ENCODE measurements at regions not wholly inside any gene's neighbourhood (a gene's known extent, or its start where the extent isn't known, plus 50 kb on each side); places are given as distances from the start of the nearest gene placed in this dataset.

DNA sequence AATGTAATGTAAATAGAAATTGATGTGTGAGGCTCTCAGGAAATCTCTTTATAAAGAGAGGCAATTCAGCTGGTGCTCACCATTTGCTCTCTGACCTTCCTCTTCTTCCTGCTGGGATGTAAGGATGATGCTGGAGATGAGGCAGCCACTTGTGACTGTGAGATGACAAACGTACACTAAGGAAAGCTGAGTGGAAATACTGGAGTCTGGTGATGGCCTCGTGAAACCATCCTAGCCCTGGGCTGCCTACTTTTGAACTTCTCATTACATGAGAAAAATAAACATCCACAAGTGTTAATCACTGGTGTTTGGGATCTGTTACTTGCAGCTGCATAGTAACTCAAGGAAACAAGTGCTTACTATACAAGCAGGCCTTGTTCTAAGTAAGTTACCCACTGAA, 114.9 kb upstream of the NHSL1 start:
- Mint-ChIP-seq H3K27ac (no peak overlapping the region), H3K9me3 (ENCODE audit: low read depth) (no peaks in the 10 kb centered on the region), H3K36me3 (ENCODE audit: low read depth) (no peaks in the 10 kb centered on the region), H3K4me3 (no peak overlapping the region), H3K4me1 (no peaks in the 10 kb centered on the region), H3K27me3 (peaks cover 2% of the 10 kb centered on the region)
- ChIA-PET CTCF (no interaction called here), POLR2A (no interaction called here)
- no peak for DNase-seq
- intact Hi-C loops (cut with DNase I, micrococcal nuclease): no loop called here
- ATAC-seq: no peak

DNA sequence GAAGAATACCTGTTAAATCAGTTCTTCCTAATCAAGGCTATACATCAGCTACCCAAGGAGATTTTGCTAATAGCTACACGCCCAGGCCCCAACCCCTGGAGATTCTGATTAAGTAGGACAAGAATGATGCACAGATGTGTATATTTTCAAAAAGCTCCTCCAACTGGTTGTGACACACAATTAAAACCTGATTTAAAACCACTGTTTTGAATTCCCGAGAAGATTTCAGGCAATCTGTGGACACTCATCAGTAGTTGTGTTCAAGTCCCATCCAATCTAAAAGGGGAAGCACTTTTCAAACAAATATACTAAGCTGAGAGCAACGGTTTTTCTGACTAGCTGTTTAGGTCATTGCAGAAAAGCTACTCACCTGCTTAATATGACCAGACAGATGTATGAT, 118.9 kb upstream of the NHSL1 start:
- no peak for ATAC-seq
- no peak for DNase-seq
- Mint-ChIP-seq H3K9me3 (ENCODE audit: low read depth) (no peaks in the 10 kb centered on the region), H3K27me3 (peaks cover 2% of the 10 kb centered on the region), H3K4me3 (no peak overlapping the region), H3K36me3 (ENCODE audit: low read depth) (no peaks in the 10 kb centered on the region), H3K27ac (no peak overlapping the region), H3K4me1 (no peaks in the 10 kb centered on the region)
- POLR2A ChIA-PET: no interaction called here
- intact Hi-C loops (cut with DNase I, micrococcal nuclease): no loop called here
- CTCF ChIA-PET: interaction anchor here (0.6 to 1.3 kb wide), 3 partner anchors 29 to 872 kb away, joined by 3 to 4 read pairs (median 3); no protein-coding TSS in a partner anchor

DNA sequence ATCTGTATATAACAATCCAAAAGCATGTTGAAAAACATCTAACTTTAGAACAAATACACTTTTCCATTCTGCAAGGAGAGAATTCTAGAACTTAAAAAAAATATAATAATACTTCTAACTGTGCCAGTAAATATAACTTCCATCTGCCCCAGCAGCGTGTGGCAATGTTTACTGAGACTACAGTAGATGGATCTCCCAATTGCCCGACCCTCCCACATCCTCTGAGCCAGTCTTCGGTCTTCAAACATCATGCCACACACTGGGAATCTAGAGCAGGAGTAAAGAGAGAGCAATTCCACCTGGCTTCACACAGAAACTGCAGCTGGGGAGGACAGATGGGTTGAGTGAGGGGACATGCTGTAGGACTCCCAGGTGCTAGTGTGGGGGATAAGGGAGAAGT, 121.3 kb upstream of the NHSL1 start:
- H3K9me3 Mint-ChIP-seq (ENCODE audit: low read depth): no peaks in the 10 kb centered on the region
- H3K4me1 Mint-ChIP-seq: no peaks in the 10 kb centered on the region
- intact Hi-C loops (cut with DNase I, micrococcal nuclease): no loop called here
- DNase-seq: no peak
- no peaks in the 10 kb centered on the region for H3K36me3 Mint-ChIP-seq (ENCODE audit: low read depth)
- ATAC-seq: no peak
- CTCF ChIA-PET: no interaction called here
- H3K27ac Mint-ChIP-seq: no peak overlapping the region
- POLR2A ChIA-PET: no interaction called here
- peaks cover 2% of the 10 kb centered on the region for H3K27me3 Mint-ChIP-seq
- H3K4me3 Mint-ChIP-seq: no peak overlapping the region

DNA sequence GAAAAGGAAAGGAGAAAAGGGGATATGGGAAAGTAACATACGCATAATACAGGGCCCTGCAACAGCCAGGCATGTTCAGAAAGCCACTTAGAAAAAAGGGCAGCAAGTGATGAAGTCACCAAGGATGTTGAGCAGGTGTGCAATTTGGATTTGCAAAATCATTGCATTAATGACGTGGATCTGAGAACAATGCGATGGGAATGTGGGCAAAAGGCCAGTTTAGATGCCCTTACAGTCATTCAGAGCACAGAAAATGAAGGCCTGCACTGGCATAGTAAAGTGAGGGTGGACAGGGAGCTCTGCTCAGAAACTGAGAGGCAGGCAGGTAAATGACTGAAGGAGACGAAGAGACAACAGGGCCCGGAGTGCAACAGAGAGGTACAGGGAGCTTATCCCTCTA, 123.7 kb upstream of the NHSL1 start:
- no peaks in the 10 kb centered on the region for H3K4me1 Mint-ChIP-seq
- no peak for DNase-seq
- no peaks in the 10 kb centered on the region for H3K9me3 Mint-ChIP-seq (ENCODE audit: low read depth)
- H3K27me3 Mint-ChIP-seq: no peaks in the 10 kb centered on the region
- ATAC-seq: no peak
- no peak overlapping the region for H3K27ac Mint-ChIP-seq
- ChIA-PET POLR2A (no interaction called here), CTCF (no interaction called here)
- no peak overlapping the region for H3K4me3 Mint-ChIP-seq
- intact Hi-C loops (cut with DNase I, micrococcal nuclease): no loop called here
- H3K36me3 Mint-ChIP-seq (ENCODE audit: low read depth): no peaks in the 10 kb centered on the region

DNA sequence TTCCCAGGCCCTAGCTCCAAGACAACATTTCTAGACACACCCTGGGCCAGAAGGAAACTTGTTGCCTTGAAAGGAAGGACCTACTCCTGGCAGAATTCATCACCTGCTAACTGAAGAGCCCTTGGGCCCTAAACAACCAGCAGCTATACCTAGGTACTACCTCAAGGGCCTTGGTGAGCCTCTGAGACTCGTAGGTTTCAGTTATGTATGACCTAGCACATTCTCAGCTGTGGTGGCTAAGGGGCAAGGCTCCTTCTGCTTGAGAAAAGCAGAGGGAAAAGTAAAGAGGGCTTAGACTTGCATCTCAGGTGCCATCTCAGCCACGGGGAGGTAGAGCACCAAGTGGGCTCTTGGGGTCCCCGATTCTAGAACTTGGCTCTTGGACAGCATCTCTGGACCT, 132.3 kb upstream of the NHSL1 start:
- ATAC-seq: no peak
- no peak overlapping the region for H3K4me3 Mint-ChIP-seq
- ChIA-PET POLR2A (no interaction called here), CTCF (no interaction called here)
- no peak for DNase-seq
- intact Hi-C loops (cut with DNase I, micrococcal nuclease): no loop called here
- no peak overlapping the region for H3K27ac Mint-ChIP-seq
- no peaks in the 10 kb centered on the region for H3K9me3 Mint-ChIP-seq (ENCODE audit: low read depth)
- H3K36me3 Mint-ChIP-seq (ENCODE audit: low read depth): no peaks in the 10 kb centered on the region
- no peaks in the 10 kb centered on the region for H3K4me1 Mint-ChIP-seq
- peaks cover 11% of the 10 kb centered on the region for H3K27me3 Mint-ChIP-seq

DNA sequence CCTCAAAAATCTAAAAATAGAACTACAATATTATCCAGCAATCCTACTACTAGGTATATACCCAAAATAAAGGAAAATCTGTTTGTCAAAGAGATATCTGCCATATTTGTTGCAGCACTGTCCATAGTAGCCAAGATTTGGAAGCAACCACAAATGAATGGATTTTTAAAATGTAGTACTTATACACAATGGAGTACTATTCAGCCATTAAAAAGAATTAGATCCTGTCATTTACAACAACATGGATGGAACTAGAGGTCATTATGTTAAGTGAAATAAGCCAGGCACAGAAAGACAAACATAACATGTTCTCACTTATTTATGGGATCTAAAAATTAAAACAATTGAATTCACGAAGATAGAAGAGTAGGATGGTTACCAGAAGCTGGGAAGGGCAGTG, 135.7 kb upstream of the CCDC28A start:
- ChIA-PET POLR2A (no interaction called here), CTCF (no interaction called here)
- Mint-ChIP-seq H3K27ac (no peak overlapping the region), H3K36me3 (ENCODE audit: low read depth) (no peaks in the 10 kb centered on the region), H3K9me3 (ENCODE audit: low read depth) (no peaks in the 10 kb centered on the region), H3K4me1 (no peaks in the 10 kb centered on the region), H3K27me3 (peaks cover 6% of the 10 kb centered on the region), H3K4me3 (no peak overlapping the region)
- DNase-seq (no peak), ATAC-seq (no peak)
- intact Hi-C loops (cut with DNase I, micrococcal nuclease): no loop called here

DNA sequence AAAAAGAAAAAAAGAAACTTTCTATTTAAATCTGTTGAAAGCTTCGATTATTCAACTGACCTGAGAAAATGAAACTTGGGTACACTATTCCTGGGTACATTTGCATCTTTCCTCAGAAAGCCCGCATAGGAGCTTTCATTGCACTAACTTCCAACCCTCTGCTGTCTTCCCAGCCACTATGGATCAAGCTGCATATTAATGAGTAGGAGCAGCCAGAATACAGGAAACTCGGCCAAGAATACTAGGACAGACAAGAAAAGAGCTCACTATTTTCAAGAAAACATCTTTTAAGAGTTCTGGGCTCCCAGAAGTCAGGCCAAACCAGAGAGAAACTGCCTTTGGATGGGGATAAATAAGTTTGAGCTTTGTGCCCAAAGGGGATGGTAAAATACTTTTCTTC, 135.0 kb upstream of the CCDC28A start:
- no peak overlapping the region for H3K4me3 Mint-ChIP-seq
- H3K9me3 Mint-ChIP-seq (ENCODE audit: low read depth): no peaks in the 10 kb centered on the region
- POLR2A ChIA-PET: no interaction called here
- no peaks in the 10 kb centered on the region for H3K4me1 Mint-ChIP-seq
- H3K36me3 Mint-ChIP-seq (ENCODE audit: low read depth): no peaks in the 10 kb centered on the region
- H3K27me3 Mint-ChIP-seq: peaks cover 6% of the 10 kb centered on the region
- intact Hi-C loops (cut with DNase I, micrococcal nuclease): no loop called here
- CTCF ChIA-PET: interaction anchor here (1.9 kb wide), 1 partner anchor 13 kb away, joined by 6 read pairs; no protein-coding TSS in a partner anchor
- ATAC-seq: no peak
- no peak overlapping the region for H3K27ac Mint-ChIP-seq
- no peak for DNase-seq

DNA sequence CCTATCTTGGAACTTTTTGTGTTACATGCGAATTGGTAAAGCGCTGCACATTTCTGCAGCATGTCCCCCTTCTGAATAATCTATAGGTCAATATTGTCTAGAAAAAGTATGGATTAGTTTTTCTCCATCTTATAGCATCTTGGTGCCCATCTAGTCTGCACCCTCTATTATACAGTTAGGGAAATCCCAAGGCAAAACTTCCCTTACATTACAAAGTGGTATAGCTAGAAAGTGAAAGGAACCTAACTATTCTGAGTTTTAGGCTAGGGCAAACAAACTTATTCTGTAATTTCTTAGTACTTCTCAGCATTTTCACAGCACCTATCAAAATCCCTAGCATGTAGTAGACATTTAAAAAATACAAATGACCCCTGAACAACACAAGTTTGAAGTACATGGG, 133.5 kb upstream of the CCDC28A start:
- DNase-seq: no peak
- H3K27me3 Mint-ChIP-seq: peaks cover 2% of the 10 kb centered on the region
- no peaks in the 10 kb centered on the region for H3K36me3 Mint-ChIP-seq (ENCODE audit: low read depth)
- no peaks in the 10 kb centered on the region for H3K4me1 Mint-ChIP-seq
- no peak for ATAC-seq
- ChIA-PET CTCF (interaction anchor here (0.6 to 1.9 kb wide), 4 partner anchors 11 to 1515 kb away, joined by 3 to 6 read pairs (median 4); no protein-coding TSS in a partner anchor), POLR2A (interaction anchor here (0.7 kb wide), 1 partner anchor 337 kb away, joined by 5 read pairs; no protein-coding TSS in a partner anchor)
- H3K27ac Mint-ChIP-seq: no peak overlapping the region
- intact Hi-C loops (cut with DNase I, micrococcal nuclease): no loop called here
- no peak overlapping the region for H3K4me3 Mint-ChIP-seq
- H3K9me3 Mint-ChIP-seq (ENCODE audit: low read depth): no peaks in the 10 kb centered on the region

DNA sequence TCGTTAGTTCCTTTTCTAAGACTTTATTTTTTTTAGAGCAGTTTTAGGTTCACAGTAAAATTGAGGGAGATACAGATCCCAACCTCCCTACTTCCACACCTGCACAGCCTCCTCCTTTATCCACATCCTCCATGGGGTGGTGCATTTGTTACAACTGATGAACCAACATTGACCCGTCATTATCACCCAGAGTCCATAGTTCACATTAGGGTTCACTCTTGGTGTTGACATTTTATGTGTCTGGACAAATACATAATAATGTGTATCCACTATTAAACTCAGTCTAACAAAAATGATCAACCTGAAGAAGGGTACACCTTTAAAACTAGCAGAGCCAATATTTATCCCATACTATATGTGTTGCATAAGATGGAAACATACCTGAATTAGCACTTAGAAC, 130.4 kb upstream of the CCDC28A start:
- no peaks in the 10 kb centered on the region for H3K36me3 Mint-ChIP-seq (ENCODE audit: low read depth)
- ChIA-PET POLR2A (no interaction called here), CTCF (no interaction called here)
- H3K27ac Mint-ChIP-seq: no peak overlapping the region
- H3K9me3 Mint-ChIP-seq (ENCODE audit: low read depth): no peaks in the 10 kb centered on the region
- DNase-seq (no peak), ATAC-seq (no peak)
- intact Hi-C loops (cut with DNase I, micrococcal nuclease): no loop called here
- H3K27me3 Mint-ChIP-seq: no peaks in the 10 kb centered on the region
- H3K4me1 Mint-ChIP-seq: no peaks in the 10 kb centered on the region
- H3K4me3 Mint-ChIP-seq: no peak overlapping the region

DNA sequence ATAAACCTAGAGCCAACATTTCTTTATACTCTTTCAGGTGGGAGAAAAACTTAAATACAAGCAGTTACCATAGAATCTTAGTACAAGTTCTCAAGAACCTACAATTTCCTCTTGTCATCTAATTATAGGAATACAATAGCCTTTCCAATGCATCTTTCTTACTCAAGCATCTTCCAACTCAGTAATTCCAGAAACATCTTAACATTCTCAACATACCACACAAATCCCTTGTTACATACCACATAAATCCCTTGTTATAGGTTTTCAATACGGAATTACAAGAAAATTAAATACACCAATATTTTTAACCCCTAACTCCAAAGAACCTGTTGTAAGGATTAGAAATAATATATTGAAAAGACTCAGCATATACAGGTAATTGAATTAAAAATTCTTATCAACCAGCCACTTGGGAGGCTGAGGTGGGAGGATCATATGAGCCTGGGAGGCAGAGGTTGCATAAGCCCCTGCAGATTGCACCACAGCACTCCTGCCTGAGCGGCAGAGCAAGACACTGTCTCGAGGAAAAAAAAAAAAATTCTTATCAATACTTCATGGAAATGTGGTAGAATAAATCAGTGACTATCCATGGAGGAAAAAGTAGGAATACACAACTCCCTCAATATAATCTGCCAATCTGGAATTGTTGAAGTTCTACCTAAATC, 127.5 kb upstream of the CCDC28A start:
- POLR2A ChIA-PET: no interaction called here
- H3K4me3 Mint-ChIP-seq: no peak overlapping the region
- H3K9me3 Mint-ChIP-seq (ENCODE audit: low read depth): no peaks in the 10 kb centered on the region
- ATAC-seq: no peak
- no peaks in the 10 kb centered on the region for H3K36me3 Mint-ChIP-seq (ENCODE audit: low read depth)
- H3K27ac Mint-ChIP-seq: no peak overlapping the region
- H3K4me1 Mint-ChIP-seq: no peaks in the 10 kb centered on the region
- CTCF ChIA-PET: interaction anchor here (0.6 to 0.7 kb wide), 2 partner anchors 1406 to 1412 kb away, joined by 3 to 5 read pairs; no protein-coding TSS in a partner anchor
- H3K27me3 Mint-ChIP-seq: no peaks in the 10 kb centered on the region
- DNase-seq: no peak
- intact Hi-C loops (cut with DNase I, micrococcal nuclease): no loop called here

DNA sequence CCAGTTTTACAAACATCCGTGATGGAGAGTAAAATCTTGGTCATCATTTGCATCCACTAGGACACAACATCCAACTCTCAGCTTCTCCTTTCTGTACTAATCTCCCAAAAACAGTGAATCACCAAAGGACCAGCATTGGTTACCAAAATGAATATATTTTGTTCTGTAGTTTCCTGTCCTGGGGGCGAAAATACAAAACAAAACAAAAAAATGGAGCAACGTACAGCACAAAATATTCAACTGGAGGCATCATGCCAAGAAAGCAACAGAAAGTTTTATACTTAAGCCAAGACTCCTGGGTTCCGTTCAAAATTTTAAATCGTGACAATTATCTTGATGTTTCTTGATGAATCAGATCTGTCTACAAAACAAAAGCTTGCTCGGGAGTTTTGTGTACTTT, 126.6 kb upstream of the CCDC28A start:
- intact Hi-C loops (cut with DNase I, micrococcal nuclease): no loop called here
- Mint-ChIP-seq H3K9me3 (ENCODE audit: low read depth) (no peaks in the 10 kb centered on the region), H3K4me1 (no peaks in the 10 kb centered on the region), H3K4me3 (no peak overlapping the region), H3K36me3 (ENCODE audit: low read depth) (no peaks in the 10 kb centered on the region), H3K27ac (no peak overlapping the region), H3K27me3 (peaks cover 2% of the 10 kb centered on the region)
- ATAC-seq (no peak), DNase-seq (no peak)
- ChIA-PET POLR2A (no interaction called here), CTCF (interaction anchor here (0.6 to 0.7 kb wide), 2 partner anchors 1407 to 1411 kb away, joined by 3 to 5 read pairs; no protein-coding TSS in a partner anchor)

DNA sequence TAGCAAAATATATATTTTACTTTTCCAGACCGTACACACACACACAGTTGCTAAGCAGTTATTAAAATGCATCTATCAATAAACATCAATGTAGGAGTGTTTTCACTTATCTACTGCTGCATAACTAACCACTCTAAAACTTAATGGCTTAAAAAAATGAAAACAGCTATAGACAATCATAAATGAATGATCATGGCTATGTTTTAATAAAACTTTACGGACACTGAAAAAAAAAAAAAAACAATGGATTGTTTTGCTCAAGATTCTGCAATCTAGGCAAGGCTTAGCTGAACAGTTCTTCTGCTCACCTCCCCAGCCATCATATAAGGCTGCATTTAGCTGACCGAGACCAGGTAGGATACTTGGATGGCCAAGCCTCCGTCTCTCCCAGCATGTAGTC, 125.4 kb upstream of the CCDC28A start:
- no peak for DNase-seq
- Mint-ChIP-seq H3K27ac (no peak overlapping the region), H3K27me3 (peaks cover 4% of the 10 kb centered on the region), H3K4me3 (no peak overlapping the region), H3K36me3 (ENCODE audit: low read depth) (no peaks in the 10 kb centered on the region), H3K9me3 (ENCODE audit: low read depth) (no peaks in the 10 kb centered on the region), H3K4me1 (no peaks in the 10 kb centered on the region)
- ChIA-PET CTCF (interaction anchor here (0.6 to 0.7 kb wide), 3 partner anchors 31 to 1690 kb away, joined by 3 to 4 read pairs (median 3); no protein-coding TSS in a partner anchor), POLR2A (interaction anchor here (0.7 kb wide), 1 partner anchor 37 kb away, joined by 5 read pairs; no protein-coding TSS in a partner anchor)
- no peak for ATAC-seq
- intact Hi-C loops (cut with DNase I, micrococcal nuclease): no loop called here

Measured in activated CD4-positive, alpha-beta T cell treated with anti-CD3 and anti-CD28 coated beads for 36 hours (primary cell).